Astrocyte (in vitro differentiated cells and primary cell): ENCODE measurements at regions not wholly inside any gene's neighbourhood (a gene's known extent, or its start where the extent isn't known, plus 50 kb on each side); places are given as distances from the start of the nearest gene placed in this dataset.

Experiments
- DNase-seq: peaks from one replicate; pipeline ENCODE4 v3.0.0-alpha.2; 2010; ENCODE audit warnings: low read depth
- FAIRE-seq: peaks from 2 replicates; lab custom pipeline; 2011; peaks lifted over from hg19 to GRCh38; lab: Jason Lieb, UNC
- H2AFZ ChIP-seq: 2 replicates; pipeline ENCODE4 v1.6.0; 2012; ENCODE audit warnings: low read depth, low read length, inconsistent platforms
- H3K27ac ChIP-seq: 2 replicates; pipeline ENCODE4 v1.5.1; 2011; ENCODE audit warnings: low read depth, low read length, inconsistent platforms
- H3K27me3 ChIP-seq: 2 replicates; pipeline ENCODE4 v1.6.0; 2011; ENCODE audit warnings: low read length, inconsistent platforms; ENCODE audit not compliant: insufficient read depth
- H3K36me3 ChIP-seq: 2 replicates; pipeline ENCODE4 v1.5.1; 2011; ENCODE audit warnings: low read length, inconsistent platforms; ENCODE audit not compliant: insufficient read depth
- H3K4me1 ChIP-seq: 2 replicates; pipeline ENCODE4 v1.5.1; 2011; ENCODE audit warnings: low read length, inconsistent platforms; ENCODE audit not compliant: insufficient read depth
- H3K4me2 ChIP-seq: 2 replicates; pipeline ENCODE4 v1.6.0; 2012; ENCODE audit warnings: low read length, inconsistent platforms
- H3K4me3 ChIP-seq: 2 replicates; pipeline ENCODE4 v1.5.1; 2011; ENCODE audit warnings: low read depth, mild to moderate bottlenecking, low read length, inconsistent platforms; ENCODE audit not compliant: insufficient read depth
- H3K79me2 ChIP-seq: 2 replicates; pipeline ENCODE4 v1.6.0; 2012; ENCODE audit warnings: mild to moderate bottlenecking, low read length, inconsistent platforms; ENCODE audit not compliant: insufficient read depth
- H3K9ac ChIP-seq: 2 replicates; pipeline ENCODE4 v1.6.0; 2012; ENCODE audit warnings: mild to moderate bottlenecking, low read length, inconsistent platforms
- H3K9me3 ChIP-seq: 2 replicates; pipeline ENCODE4 v1.5.1; 2012; ENCODE audit warnings: low read depth, mild to moderate bottlenecking, low read length, inconsistent platforms; ENCODE audit not compliant: insufficient read depth
- H4K20me1 ChIP-seq: 2 replicates; pipeline ENCODE4 v1.6.0; 2012; ENCODE audit warnings: low read length, inconsistent platforms; ENCODE audit not compliant: insufficient read depth
- H3K27ac Mint-ChIP-seq: one replicate; pipeline ENCODE4 v1.8.0; 2021; ENCODE audit warnings: mild to moderate bottlenecking, mixed read lengths; ENCODE audit not compliant: unreplicated experiment
- H3K27me3 Mint-ChIP-seq: one replicate; pipeline ENCODE4 v1.8.0; 2021; ENCODE audit warnings: low read depth, mixed read lengths; ENCODE audit not compliant: unreplicated experiment
- H3K36me3 Mint-ChIP-seq: one replicate; pipeline ENCODE4 v1.8.0; 2021; ENCODE audit warnings: low read depth, mixed read lengths; ENCODE audit not compliant: unreplicated experiment
- H3K4me1 Mint-ChIP-seq: one replicate; pipeline ENCODE4 v1.8.0; 2021; ENCODE audit warnings: low read depth, mixed read lengths; ENCODE audit not compliant: unreplicated experiment
- H3K4me3 Mint-ChIP-seq: one replicate; pipeline ENCODE4 v1.8.0; 2021; ENCODE audit warnings: mild to moderate bottlenecking, moderate library complexity, mixed read lengths; ENCODE audit not compliant: unreplicated experiment
- H3K9me3 Mint-ChIP-seq: one replicate; pipeline ENCODE4 v1.8.0; 2021; ENCODE audit warnings: mild to moderate bottlenecking, mixed read lengths; ENCODE audit not compliant: unreplicated experiment
- CTCF ChIP-seq: IDR thresholded peaks from 2 replicates; pipeline ENCODE4 v1.5.1; 2011; ENCODE audit warnings: low read depth, mild to moderate bottlenecking, inconsistent platforms, low read length, moderate library complexity; ENCODE audit not compliant: insufficient read depth
- EZH2 ChIP-seq: IDR thresholded peaks from 2 replicates; pipeline ENCODE4 v1.6.1; 2012; ENCODE audit warnings: mild to moderate bottlenecking, low read length, inconsistent platforms; ENCODE audit not compliant: insufficient read depth

DNA sequence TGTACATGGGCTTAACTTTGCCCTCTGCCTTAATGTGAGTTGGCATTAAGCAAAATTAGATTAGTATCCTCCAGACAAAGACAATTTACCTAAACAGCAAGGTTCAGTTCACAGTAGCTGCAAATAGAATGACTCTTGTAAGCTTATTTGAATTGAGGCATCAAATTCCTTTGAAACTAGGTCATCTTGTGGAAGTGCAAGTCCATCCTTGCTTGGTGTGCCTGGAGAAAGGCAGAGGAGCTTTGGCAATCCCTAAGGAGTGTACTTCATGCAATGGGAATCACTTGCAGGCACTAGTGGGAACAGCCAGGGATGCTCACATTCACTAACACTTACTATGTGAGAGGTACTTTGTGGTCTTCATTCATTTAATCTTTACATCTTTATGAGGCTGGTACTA is 118.3 kb downstream of the DRD1 start:
- Histone ChIP-seq H3K9me3 (no peaks in the 10 kb centered on the region), H3K9ac (no peak overlapping the region), H3K4me2 (no peak overlapping the region), H4K20me1 (no peaks in the 10 kb centered on the region), H3K4me3 (no peak overlapping the region), H3K36me3 (no peaks in the 10 kb centered on the region), H2AFZ (no peak overlapping the region), H3K27ac (no peak overlapping the region), H3K4me1 (no peaks in the 10 kb centered on the region), H3K79me2 (no peaks in the 10 kb centered on the region), H3K27me3 (no peaks in the 10 kb centered on the region)
- no peak for TF ChIP-seq EZH2
- no peak for TF ChIP-seq CTCF
- H3K9me3 Mint-ChIP-seq = no peaks in the 10 kb centered on the region
- H3K4me3 Mint-ChIP-seq = no peak overlapping the region
- no peaks in the 10 kb centered on the region for H3K36me3 Mint-ChIP-seq
- DNase-seq (peak; percentile 54), FAIRE-seq (no peak)
- H3K27me3 Mint-ChIP-seq = peaks cover 26% of the 10 kb centered on the region
- H3K27ac Mint-ChIP-seq = no peak overlapping the region
- H3K4me1 Mint-ChIP-seq = peaks cover 7% of the 10 kb centered on the region

DNA sequence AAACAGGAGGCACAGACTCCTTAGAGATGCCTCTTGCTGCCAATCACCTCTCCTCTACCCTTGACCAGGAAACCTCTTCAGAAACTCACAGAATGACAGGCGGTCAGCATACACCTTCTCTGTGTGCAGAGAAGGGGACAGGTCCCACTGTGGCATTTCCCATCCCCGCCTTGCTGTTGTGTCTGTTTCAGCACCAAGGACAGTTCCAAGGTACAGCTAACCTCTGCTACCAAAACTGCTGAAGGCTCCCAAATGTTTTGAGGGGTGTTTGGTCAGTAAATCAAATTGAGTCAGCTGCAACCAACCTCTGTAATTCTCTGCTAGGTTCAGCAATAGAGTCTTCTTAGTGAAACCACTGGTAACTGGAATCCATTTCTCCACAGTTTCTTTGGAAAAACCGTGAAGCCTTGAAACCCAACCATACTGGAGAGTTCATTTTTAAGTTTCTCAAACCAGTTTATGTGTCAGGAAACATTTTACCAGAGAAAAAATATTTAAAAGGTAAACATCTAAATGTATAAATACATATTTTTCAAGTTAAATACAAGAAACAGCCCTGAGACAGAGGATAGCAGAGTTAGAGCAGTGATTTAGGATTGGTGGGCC is 122.0 kb downstream of the DRD1 start:
- no peaks in the 10 kb centered on the region for H3K27me3 ChIP-seq
- H3K4me1 ChIP-seq = no peaks in the 10 kb centered on the region
- no peak overlapping the region for H2AFZ ChIP-seq
- H3K9ac ChIP-seq = no peak overlapping the region
- TF ChIP-seq EZH2 (no peak), CTCF (no peak)
- H3K27ac ChIP-seq = no peak overlapping the region
- no peaks in the 10 kb centered on the region for H3K36me3 ChIP-seq
- Mint-ChIP-seq H3K4me3 (no peak overlapping the region), H3K9me3 (no peaks in the 10 kb centered on the region), H3K36me3 (no peaks in the 10 kb centered on the region), H3K27me3 (peaks cover 15% of the 10 kb centered on the region), H3K27ac (no peak overlapping the region), H3K4me1 (peaks cover 14% of the 10 kb centered on the region)
- H3K79me2 ChIP-seq = no peaks in the 10 kb centered on the region
- DNase-seq (peak; percentile 26), FAIRE-seq (no peak)
- no peaks in the 10 kb centered on the region for H4K20me1 ChIP-seq
- no peak overlapping the region for H3K4me2 ChIP-seq
- H3K4me3 ChIP-seq = no peak overlapping the region
- no peaks in the 10 kb centered on the region for H3K9me3 ChIP-seq

DNA sequence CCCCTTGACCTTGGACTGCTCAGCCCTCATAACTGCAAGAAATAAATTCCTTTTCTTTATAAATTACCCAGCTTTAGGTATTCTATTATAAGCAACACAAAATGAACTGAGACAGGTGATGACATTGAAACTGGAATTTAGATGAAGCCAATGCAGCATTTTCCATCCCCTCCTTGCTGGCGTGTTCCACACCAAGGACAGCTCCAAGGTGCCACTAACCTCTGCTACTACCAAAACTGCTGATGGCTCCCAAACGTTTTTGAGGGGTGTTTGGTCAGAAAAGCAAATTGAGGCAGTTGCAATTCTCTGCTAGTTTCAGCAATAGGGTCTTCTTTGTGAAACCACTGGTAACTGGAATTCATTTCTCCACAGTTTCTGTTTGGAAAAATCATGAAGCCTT is 124.8 kb downstream of the DRD1 start:
- Histone ChIP-seq H3K9ac (no peak overlapping the region), H3K4me3 (no peak overlapping the region), H3K79me2 (no peaks in the 10 kb centered on the region), H2AFZ (no peak overlapping the region), H3K36me3 (no peaks in the 10 kb centered on the region), H3K4me2 (no peak overlapping the region), H3K27me3 (peaks cover 4% of the 10 kb centered on the region), H3K27ac (no peak overlapping the region), H4K20me1 (no peaks in the 10 kb centered on the region), H3K4me1 (no peaks in the 10 kb centered on the region), H3K9me3 (no peaks in the 10 kb centered on the region)
- Mint-ChIP-seq H3K4me1 (peaks cover 7% of the 10 kb centered on the region), H3K27ac (no peak overlapping the region), H3K27me3 (peaks cover 24% of the 10 kb centered on the region), H3K9me3 (no peaks in the 10 kb centered on the region), H3K4me3 (no peak overlapping the region), H3K36me3 (no peaks in the 10 kb centered on the region)
- FAIRE-seq = no peak
- no peak for DNase-seq
- no peak for TF ChIP-seq CTCF
- TF ChIP-seq EZH2 = no peak
